ENCODE measurements at regions not wholly inside any gene's neighbourhood (a gene's known extent, or its start where the extent isn't known, plus 50 kb on each side); places are given as distances from the start of the nearest gene placed in this dataset.

GRCh38 chr1:209411491-209411929, 172.0 kb upstream of the CAMK1G start:
- CTCF ChIA-PET = interaction anchor here (0.6 kb wide), 1 partner anchor 165 kb away, joined by 3 read pairs; no protein-coding TSS in a partner anchor
- Mint-ChIP-seq H3K27ac (no peak overlapping the region), H3K27me3 (peaks cover 20% of the 10 kb centered on the region), H3K36me3 (ENCODE audit: low read depth) (no peaks in the 10 kb centered on the region), H3K4me1 (ENCODE audit: low read depth) (no peaks in the 10 kb centered on the region), H3K4me3 (no peak overlapping the region), H3K9me3 (no peaks in the 10 kb centered on the region)
- TF ChIP-seq CTCF (IDR thresholded peaks at IDR 0.05) = no peak
- DNase-seq (no peak), ATAC-seq (no peak)
- intact Hi-C loops (cut with micrococcal nuclease) = no loop called here
- POLR2A ChIA-PET = interaction anchor here (1.2 kb wide), 1 partner anchor 10 kb away, joined by 3 read pairs; no protein-coding TSS in a partner anchor

- peaks cover 20% of the 10 kb centered on the region for H3K27me3 Mint-ChIP-seq
- no peaks in the 10 kb centered on the region for H3K4me1 Mint-ChIP-seq (ENCODE audit: low read depth)
- intact Hi-C loops (cut with micrococcal nuclease) = no loop called here
- POLR2A ChIA-PET = no interaction called here
- no peak for ATAC-seq
- no peaks in the 10 kb centered on the region for H3K9me3 Mint-ChIP-seq
- H3K36me3 Mint-ChIP-seq (ENCODE audit: low read depth) = no peaks in the 10 kb centered on the region
- CTCF ChIA-PET = interaction anchor here (1.0 kb wide), 1 partner anchor 215 kb away, joined by 3 read pairs; no protein-coding TSS in a partner anchor
- H3K4me3 Mint-ChIP-seq = no peak overlapping the region
- DNase-seq = no peak
- TF ChIP-seq CTCF (IDR thresholded peaks at IDR 0.05) = no peak
- no peak overlapping the region for H3K27ac Mint-ChIP-seq
Measured at GRCh38 chr1:209412036-209412435, 171.5 kb upstream of the CAMK1G start.

GRCh38 chr1:209412566-209412965, 170.9 kb upstream of the CAMK1G start:
- Mint-ChIP-seq H3K4me1 (ENCODE audit: low read depth) (no peaks in the 10 kb centered on the region), H3K36me3 (ENCODE audit: low read depth) (no peaks in the 10 kb centered on the region), H3K27me3 (peaks cover 20% of the 10 kb centered on the region), H3K27ac (no peak overlapping the region), H3K4me3 (no peak overlapping the region), H3K9me3 (no peaks in the 10 kb centered on the region)
- intact Hi-C loops (cut with micrococcal nuclease) = no loop called here
- POLR2A ChIA-PET = no interaction called here
- TF ChIP-seq CTCF (IDR thresholded peaks at IDR 0.05) = no peak
- CTCF ChIA-PET = interaction anchor here (1.0 kb wide), 1 partner anchor 215 kb away, joined by 3 read pairs; no protein-coding TSS in a partner anchor
- no peak for DNase-seq
- no peak for ATAC-seq

- no peaks in the 10 kb centered on the region for H3K36me3 Mint-ChIP-seq (ENCODE audit: low read depth)
- no peak overlapping the region for H3K27ac Mint-ChIP-seq
- ATAC-seq (no peak), DNase-seq (no peak)
- peaks cover 18% of the 10 kb centered on the region for H3K27me3 Mint-ChIP-seq
- no peak for TF ChIP-seq CTCF (IDR thresholded peaks at IDR 0.05)
- POLR2A ChIA-PET = no interaction called here
- no peak overlapping the region for H3K4me3 Mint-ChIP-seq
- H3K4me1 Mint-ChIP-seq (ENCODE audit: low read depth) = no peaks in the 10 kb centered on the region
- intact Hi-C loops (cut with micrococcal nuclease) = no loop called here
- CTCF ChIA-PET = no interaction called here
- no peaks in the 10 kb centered on the region for H3K9me3 Mint-ChIP-seq
Measured at GRCh38 chr1:209413062-209413461, 170.5 kb upstream of the CAMK1G start.

GRCh38 chr1:209414803-209415329, 168.6 kb upstream of the CAMK1G start:
- peaks cover 18% of the 10 kb centered on the region for H3K27me3 Mint-ChIP-seq
- TF ChIP-seq CTCF (IDR thresholded peaks at IDR 0.05) = no peak
- ChIA-PET CTCF (no interaction called here), POLR2A (no interaction called here)
- no peak overlapping the region for H3K27ac Mint-ChIP-seq
- DNase-seq (no peak), ATAC-seq (no peak)
- H3K9me3 Mint-ChIP-seq = no peaks in the 10 kb centered on the region
- no peaks in the 10 kb centered on the region for H3K4me1 Mint-ChIP-seq (ENCODE audit: low read depth)
- no peak overlapping the region for H3K4me3 Mint-ChIP-seq
- no peaks in the 10 kb centered on the region for H3K36me3 Mint-ChIP-seq (ENCODE audit: low read depth)
- intact Hi-C loops (cut with micrococcal nuclease) = no loop called here
